ENCODE measurements at regions not wholly inside any gene's neighbourhood (a gene's known extent, or its start where the extent isn't known, plus 50 kb on each side); places are given as distances from the start of the nearest gene placed in this dataset.
"Not testable (repeated sequence)": the region's sequence is repeated elsewhere in the genome, so short reads cannot be mapped to it uniquely, and the experiment has no call there.

DNA sequence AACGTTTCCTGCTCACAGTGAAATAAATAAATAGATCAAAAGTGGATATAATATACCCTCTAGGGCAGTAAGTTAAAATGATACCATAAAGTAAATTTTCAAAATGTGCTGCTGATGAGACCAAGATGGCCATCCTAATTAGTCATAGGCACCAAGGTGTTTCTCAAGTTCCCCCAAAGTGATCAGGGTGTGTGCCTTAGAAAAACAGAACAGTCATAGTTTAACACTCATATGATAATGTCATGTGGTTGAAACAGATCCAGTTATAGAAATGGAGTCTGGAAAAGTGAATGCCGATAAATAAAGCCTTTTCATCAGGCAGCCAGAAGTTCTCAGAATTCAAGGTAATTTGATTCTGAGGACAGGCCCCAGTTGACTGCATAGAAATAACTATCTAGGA lies 161.5 kb upstream of the CDKN2B start:
- no peak for FAIRE-seq

DNA sequence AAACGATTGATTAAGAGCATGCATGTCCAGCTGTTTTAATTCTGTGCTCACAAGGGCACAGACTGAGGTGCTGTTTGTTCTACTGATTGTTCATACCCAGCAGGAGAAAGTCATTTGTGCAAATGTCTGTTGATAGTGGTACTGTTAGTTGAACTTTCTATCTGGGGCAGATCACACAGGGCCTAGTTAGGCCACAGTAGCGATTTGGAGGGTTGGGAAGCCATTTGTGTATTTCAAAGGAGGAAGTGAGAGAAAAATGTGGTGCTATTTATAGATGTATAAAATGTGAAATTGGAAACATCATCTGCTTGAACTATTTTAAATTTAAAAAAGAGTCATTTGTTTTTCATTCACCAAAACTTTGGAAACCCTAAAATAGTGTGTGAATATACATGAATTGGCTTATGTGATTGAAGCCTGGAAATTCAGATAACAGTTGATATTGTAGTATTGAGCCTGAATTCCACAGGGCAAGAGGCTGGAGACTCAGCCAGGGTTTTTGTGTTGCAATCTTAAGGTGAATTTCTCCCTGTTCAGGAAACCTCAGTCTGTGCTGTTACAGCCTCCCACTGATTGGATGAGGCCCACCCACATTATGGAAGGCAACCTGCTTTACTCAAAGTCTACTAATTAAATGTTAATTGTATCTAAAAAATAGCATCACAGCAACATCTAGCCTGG lies 162.0 kb upstream of the CDKN2B start:
- no peak for FAIRE-seq

- FAIRE-seq: no peak
These were observed 162.6 kb upstream of the CDKN2B start for GRCh38 chr9:22171691-22172090.

DNA sequence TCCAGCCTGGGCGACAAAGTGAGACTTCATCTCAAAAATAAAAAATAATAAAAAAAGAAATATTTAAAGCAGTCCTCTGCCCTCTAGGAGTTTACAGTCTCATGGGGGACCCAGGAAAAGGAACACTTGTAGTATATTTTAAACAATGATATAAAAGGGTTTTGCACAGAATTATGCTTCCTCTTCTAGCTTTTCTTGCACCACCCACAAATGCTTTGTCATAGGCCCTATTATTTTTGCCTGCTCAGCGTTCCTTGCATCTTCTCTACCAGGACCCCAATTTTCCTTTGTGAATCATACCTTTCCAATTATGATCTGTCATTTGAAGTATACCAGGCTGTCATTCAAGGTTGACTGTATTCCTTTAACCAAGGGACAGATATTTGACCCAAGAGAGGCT lies 164.8 kb upstream of the CDKN2B start:
- no peak for FAIRE-seq

GRCh38 chr9:22175972-22176545 lies 167.0 kb upstream of the CDKN2B start:
- no peak for FAIRE-seq

DNA sequence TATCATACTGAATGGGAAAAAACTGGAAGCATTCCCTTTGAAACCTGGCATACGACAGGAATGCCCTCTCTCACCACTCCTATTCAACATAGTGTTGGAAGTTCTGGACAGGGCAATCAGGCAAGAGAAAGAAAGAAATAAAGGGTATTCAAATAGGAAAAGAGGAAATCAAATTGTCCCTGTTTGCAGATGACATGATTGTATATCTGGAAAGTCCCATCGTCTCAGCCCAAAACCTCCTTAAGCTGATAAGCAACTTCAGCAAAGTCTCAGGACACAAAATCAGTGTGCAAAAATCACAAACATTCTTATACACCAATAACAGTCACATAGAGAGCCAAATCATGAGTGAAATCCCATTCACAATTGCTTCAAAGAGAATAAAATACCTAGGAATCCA lies 171.9 kb upstream of the CDKN2B start:
- FAIRE-seq: not testable (repeated sequence)

DNA sequence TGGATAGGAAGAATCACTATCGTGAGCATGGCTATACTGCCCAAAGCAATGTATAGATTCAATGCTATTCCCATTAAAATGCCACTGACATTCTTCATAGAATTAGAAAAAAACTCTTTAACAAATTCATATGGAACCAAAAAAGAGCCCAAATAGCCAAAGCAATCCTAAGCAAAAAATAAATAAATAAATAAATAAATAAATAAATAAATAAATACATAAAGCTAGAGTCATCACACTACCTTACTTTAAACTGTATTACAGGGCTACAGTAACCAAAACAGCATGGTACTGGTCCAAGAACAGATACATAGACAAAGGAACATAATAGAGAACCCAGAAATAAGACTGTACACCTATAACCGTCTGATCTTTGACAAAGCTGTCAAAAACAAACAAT lies 180.4 kb upstream of the CDKN2B start:
- FAIRE-seq: no peak

DNA sequence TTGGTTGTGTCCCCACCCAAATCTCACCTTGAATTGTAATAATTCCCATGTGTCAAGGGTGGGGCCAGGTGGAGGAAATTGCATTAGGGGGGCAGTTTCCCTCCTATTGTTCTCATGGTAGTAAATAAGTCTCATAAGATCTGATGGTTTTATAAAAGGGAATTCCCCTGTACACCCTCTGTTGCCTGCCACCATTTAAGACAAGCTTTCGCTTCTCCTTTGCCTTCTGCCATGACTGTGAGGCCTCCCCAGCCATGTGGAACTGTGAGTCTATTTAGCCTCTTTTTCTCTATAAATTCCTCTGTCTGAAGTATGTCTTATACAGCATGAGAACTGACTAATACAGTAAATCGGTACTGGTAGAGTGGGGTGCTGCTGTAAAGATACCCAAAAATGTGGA lies 187.9 kb upstream of the CDKN2B start:
- not testable (repeated sequence) for FAIRE-seq

GRCh38 chr9:22198681-22199080 lies 189.6 kb upstream of the CDKN2B start:
- FAIRE-seq: no peak

- no peak for FAIRE-seq
These were observed 192.2 kb upstream of the CDKN2B start for GRCh38 chr9:22201256-22201655.

- no peak for FAIRE-seq
These were observed 194.4 kb upstream of the CDKN2B start for GRCh38 chr9:22203371-22204138.

GRCh38 chr9:22204240-22204639 lies 195.1 kb upstream of the CDKN2B start:
- no peak for FAIRE-seq

GRCh38 chr9:22206833-22207232 lies 197.7 kb upstream of the CDKN2B start:
- no peak for FAIRE-seq

DNA sequence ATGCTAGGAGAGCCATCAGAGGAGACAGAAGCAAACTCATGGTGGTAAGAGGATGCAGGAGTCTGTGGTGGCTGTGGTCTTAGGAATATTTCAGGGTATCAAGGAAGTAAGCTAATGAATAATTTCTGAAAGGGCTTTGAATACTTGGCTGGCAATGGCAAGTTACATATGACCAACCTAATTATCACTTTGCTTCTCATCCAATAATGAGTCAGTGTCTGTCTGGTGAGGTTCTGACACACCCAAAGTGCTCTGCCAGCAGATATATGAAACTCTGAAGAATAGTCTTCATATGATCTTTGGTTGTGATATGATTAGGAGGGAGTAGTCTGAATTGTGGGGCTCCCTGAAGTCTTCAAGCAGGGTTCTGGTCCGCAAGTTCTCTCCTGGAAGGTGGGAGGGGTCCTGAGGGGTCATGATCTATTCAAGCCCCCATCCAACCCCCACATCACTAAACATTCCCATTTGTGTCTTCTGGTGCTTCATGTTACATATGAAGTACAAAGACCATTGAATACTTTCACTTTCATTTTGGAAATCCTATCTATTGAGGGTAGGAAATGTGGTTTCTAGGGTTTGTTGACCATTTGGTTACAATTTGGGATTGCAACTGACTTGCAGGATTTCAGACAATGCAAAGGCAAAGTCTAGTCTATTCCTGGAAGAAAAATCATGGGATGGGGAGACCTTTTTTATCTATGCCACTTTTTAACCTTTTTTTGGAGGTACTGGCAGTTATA lies 199.9 kb upstream of the CDKN2B start:
- FAIRE-seq: no peak

DNA sequence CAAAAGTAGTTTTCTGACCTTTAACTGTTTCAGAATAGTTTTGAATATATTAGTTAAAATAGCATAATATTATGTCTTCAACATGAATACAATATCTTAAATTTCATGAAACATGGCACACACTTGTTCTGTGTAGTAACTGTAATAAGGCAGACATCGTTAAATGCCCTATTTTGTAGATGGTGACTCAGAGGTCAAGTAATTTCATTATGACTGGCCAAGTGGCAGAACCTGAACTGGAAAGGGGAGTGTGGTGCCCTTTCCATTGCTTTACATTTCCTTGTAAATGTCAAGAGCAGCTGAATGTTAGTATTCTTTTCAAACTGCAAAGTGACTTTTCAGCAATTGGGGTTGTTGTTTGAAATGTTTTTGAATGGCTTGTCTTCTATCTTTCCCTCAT lies 201.2 kb upstream of the CDKN2B start:
- no peak for FAIRE-seq

- no peak for FAIRE-seq
These were observed 201.8 kb upstream of the CDKN2B start for GRCh38 chr9:22210936-22211335.

DNA sequence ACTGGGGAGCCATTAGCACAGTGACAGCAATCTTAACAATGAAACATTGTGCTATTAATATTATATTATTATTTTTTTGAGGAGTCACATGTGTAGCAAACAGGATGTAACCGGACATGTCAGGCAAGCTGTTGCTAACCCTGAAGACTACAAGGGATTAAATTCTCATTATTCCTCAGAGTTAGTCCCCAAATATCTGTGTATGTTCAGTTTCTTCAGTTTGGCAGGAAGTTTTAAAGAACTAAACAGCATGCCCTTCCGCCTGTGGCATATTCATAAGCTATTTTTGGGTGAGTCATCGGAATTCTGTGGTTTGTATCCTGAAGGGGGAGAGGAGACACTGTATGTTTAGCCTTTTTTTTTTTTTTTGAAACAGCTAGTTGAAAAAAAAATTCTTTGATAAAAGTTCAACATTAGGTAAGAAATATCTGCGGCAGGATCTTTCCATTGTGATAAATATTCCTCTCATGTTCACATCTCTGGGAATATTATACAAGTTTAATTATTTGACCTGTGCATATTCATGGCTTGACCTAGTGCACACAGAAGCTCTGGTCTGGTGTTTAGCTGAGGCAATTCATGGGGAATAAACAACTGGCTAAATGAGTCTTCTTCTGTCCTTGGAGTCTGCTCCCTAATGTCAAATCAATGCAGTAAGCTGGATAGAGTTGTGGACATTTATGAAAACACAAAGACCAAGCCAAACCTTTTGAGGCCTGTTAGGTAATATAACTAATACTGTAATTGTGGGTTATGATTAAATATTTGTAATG lies 202.7 kb upstream of the CDKN2B start:
- FAIRE-seq: no peak

- FAIRE-seq: no peak
These were observed 204.9 kb upstream of the CDKN2B start for GRCh38 chr9:22214021-22214420.

- peak; percentile 94 for FAIRE-seq
These were observed 205.5 kb upstream of the CDKN2B start for GRCh38 chr9:22214497-22215031.

DNA sequence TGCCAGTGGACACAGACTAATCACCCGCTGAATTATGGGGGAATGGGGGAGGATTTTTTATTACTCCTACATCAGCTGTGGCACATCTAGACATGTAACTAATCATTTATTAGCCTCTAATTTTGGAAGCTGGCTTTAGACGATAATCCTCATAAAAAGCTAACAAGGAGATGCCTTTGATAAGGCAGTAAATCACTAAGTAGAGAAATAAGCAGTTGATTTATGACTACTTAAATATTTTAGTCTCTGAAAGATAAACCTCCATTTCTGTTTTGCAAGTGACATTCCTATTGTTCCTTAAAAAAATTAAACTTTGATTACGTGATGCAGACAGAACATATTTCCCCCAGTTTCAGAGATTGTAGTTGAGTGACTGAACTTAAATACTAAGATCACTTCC lies 206.4 kb upstream of the CDKN2B start:
- FAIRE-seq: peak; percentile 61

GRCh38 chr9:22216730-22217172 lies 207.6 kb upstream of the CDKN2B start:
- no peak for FAIRE-seq

GRCh38 chr9:22217254-22217653 lies 208.1 kb upstream of the CDKN2B start:
- no peak for FAIRE-seq

Data from islet of Langerhans (tissue), 1 donor.